Fibroblast of skin of scalp (primary cell): ENCODE measurements at regions not wholly inside any gene's neighbourhood (a gene's known extent, or its start where the extent isn't known, plus 50 kb on each side); places are given as distances from the start of the nearest gene placed in this dataset.

ENCODE experiments used
- DNase-seq: peaks from one replicate; pipeline ENCODE4 v3.0.0-alpha.2; 2013

DNA sequence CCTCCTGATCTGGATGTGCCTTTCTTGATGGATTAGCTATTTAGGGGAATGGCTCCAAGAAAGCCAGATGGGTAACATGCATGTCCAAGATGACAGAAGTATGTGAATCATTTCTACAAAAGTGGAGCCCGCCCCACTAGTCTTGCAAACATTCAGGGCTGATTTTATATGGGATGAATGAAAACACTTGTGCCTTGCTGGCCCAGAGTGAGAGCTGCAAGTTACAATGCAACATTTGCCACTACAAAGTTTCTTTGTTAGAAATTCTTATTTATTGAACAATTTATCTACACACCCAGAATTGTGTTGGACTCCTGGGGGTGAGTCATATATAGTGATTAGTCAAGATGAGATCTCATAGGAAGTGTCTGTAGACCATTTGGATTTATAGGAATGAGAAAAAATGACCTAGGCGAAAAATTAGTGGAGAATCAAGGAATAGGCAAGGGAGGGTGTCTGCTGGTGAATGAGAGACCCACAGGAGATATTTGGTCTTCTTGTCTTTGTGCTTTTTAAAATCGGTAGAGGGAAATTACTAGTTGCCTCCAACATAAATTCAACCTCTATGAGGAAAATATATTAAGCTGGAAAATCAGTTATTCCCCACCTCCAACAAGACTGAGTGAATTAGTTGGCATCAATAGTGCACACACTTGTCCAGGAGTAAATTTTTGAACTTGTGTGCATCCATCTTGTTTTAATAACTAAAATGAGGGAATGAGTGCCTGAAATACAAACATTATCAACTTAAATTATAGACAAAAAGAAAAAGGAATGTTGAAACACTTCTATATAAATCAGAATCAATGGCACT lies 53.5 kb upstream of the DCBLD2 start:
- DNase-seq = no peak

DNA sequence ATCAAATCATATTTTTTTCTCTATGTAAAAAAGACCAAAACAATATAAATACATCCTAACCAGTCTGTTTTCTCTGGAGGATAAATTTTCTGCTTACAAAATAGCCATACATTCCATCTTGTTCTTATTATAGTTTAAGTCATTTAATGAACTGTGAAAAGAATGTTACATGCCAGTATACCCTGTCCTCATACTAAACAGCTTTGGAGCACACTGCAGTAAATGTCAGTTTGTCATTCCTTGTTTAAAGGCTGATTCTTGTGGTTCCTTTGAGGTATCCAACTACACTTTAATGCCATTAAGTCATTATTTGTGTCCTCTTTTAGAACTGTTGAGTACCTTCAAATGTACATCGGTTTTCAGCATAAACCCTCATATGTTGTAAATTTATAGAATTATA lies 52.7 kb upstream of the DCBLD2 start:
- DNase-seq = peak; percentile 65

DNA sequence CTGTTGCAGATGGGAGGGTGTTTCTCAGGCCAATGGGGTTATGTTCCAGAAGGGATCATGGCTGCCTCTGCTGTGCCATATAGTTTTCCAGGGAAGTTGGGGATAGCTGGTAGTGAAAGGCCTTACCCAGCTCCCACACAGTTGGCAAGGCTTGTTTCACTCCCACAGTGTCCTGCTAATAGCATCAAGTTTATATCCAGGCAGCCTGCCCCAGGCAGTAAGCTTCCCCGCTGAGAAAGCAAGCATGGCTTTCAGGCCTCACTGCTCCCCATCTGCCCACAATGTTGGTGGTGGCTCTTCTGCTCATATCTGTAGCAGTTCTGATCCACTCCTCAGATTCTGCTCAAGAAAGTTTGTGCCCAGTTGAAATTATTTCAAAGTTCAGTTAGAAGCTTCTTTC lies 50.9 kb upstream of the DCBLD2 start:
- DNase-seq = no peak
